Transverse colon (tissue), 4 donors: ENCODE measurements at regions not wholly inside any gene's neighbourhood (a gene's known extent, or its start where the extent isn't known, plus 50 kb on each side); places are given as distances from the start of the nearest gene placed in this dataset.

Source experiments
- CTCF ChIP-seq, 5 experiments: fragments of 200-600 bp in 3 of 5; fragments of 450-650 bp in 2 of 5; sonication (generic) in 3 of 5; IDR thresholded peaks; 1 replicate in 2 of 5; 2 replicates in 3 of 5; pipeline ENCODE4 v1.5.1; 2016 to 2017; ENCODE audit warnings: antibody characterized with exemption in 5 of 5, inconsistent platforms in 3 of 5, mild to moderate bottlenecking in 2 of 5, moderate library complexity in 1 of 5
- EP300 ChIP-seq: sonication (generic); formaldehyde crosslinking; IDR thresholded peaks from one replicate; pipeline ENCODE4 v1.6.1; 2017; ENCODE audit warnings: antibody characterized with exemption, low read depth
- POLR2A ChIP-seq: fragments of 450-650 bp; IDR thresholded peaks from one replicate; pipeline ENCODE4 v1.6.1; 2016; ENCODE audit warnings: antibody characterized with exemption, mild to moderate bottlenecking, moderate library complexity
- POLR2AphosphoS5 ChIP-seq, 3 donors: sonication (generic); formaldehyde crosslinking; IDR thresholded peaks; one replicate each; pipeline ENCODE4 v1.6.1; 2016; ENCODE audit warnings: antibody characterized with exemption in 3 of 3

- no peak for TF ChIP-seq CTCF (IDR thresholded peaks at IDR 0.05)
- no peak for TF ChIP-seq POLR2AphosphoS5 (IDR thresholded peaks at IDR 0.05)
- TF ChIP-seq EP300: no peak
- TF ChIP-seq POLR2A: no peak
Observed at GRCh38 chr10:27448921-27449320, 55.2 kb upstream of the RAB18 start.
